ENCODE measurements at regions not wholly inside any gene's neighbourhood (a gene's known extent, or its start where the extent isn't known, plus 50 kb on each side); places are given as distances from the start of the nearest gene placed in this dataset.
A peak's percentile ranks its signal among the peaks of the same experiment; 100 is the strongest.

- Histone ChIP-seq H3K36me3 (replicated peaks in 1 of 2; ENCODE audit: control insufficient read depth in 1 of 2, insufficient read depth in 2 of 2, low read length in 1 of 2) (no peaks in the 10 kb centered on the region), H3K9me3 (peaks cover 3% of the 10 kb centered on the region; the same call in 1 of the 2 replicates), H3K9ac (no peak overlapping the region), H4K20me1 (ENCODE audit: insufficient read depth) (no peaks in the 10 kb centered on the region), H3K4me1 (ENCODE audit: control insufficient read depth in 1 of 2, insufficient read depth in 2 of 2, low read depth in 1 of 2, low read length in 1 of 2) (peaks cover 0 to 21% of the 10 kb centered on the region in 2 experiments; a peak in 1 of 4 replicates), H3K79me2 (ENCODE audit: insufficient read depth) (no peaks in the 10 kb centered on the region), H2AFZ (ENCODE audit: low read depth) (peak overlapping the region; percentile 14; the same call in 1 of the 2 replicates), H3K4me3 (ENCODE audit: low read depth in 2 of 2, low read length in 1 of 2) (no peak overlapping the region), H3K9me2 (no peaks in the 10 kb centered on the region), H3K27me3 (ENCODE audit: insufficient read depth) (no peaks in the 10 kb centered on the region), H3F3A (replicated peaks; ENCODE audit: insufficient read depth) (peaks cover 29% of the 10 kb centered on the region), H3K27ac (ENCODE audit: low read depth in 2 of 2, low read length in 1 of 2) (peak overlapping the region in 1 of 2 experiments; percentile 39; a peak in 2 of 4 replicates), H3K4me2 (no peak overlapping the region)
- DNase-seq = no peak
- ChIA-PET POLR2A (no interaction called here), CTCF (interaction anchor here (1.0 to 1.1 kb wide), 2 partner anchors 14 to 23 kb away, joined by 3 read pairs; no protein-coding TSS in a partner anchor)
- TF ChIP-seq, protein P1, sequence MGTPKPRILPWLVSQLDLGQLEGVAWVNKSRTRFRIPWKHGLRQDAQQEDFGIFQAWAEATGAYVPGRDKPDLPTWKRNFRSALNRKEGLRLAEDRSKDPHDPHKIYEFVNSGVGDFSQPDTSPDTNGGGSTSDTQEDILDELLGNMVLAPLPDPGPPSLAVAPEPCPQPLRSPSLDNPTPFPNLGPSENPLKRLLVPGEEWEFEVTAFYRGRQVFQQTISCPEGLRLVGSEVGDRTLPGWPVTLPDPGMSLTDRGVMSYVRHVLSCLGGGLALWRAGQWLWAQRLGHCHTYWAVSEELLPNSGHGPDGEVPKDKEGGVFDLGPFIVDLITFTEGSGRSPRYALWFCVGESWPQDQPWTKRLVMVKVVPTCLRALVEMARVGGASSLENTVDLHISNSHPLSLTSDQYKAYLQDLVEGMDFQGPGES (IDR thresholded peaks at IDR 0.05; ENCODE audit: low read depth, low read length) = no peak
- TF ChIP-seq CTCF (IDR thresholded peaks at IDR 0.05) = peak; percentile 19; the same call in 1 of the 2 replicates
- peak; percentile 49; the same call in 1 of the 2 replicates for TF ChIP-seq PBX3 (IDR thresholded peaks at IDR 0.05)
- peak; percentile 36; the same call in 1 of the 2 replicates for TF ChIP-seq FOSL2 (IDR thresholded peaks at IDR 0.05; ENCODE audit: borderline replicate concordance, low read depth)
- 82% methylated on average over 9 of the region's 10 CpGs for WGBS (ENCODE audit: low lambda C conversion rate)
Measured at GRCh38 chr6:80543598-80544222, 437.2 kb downstream of the BCKDHB start.

DNA sequence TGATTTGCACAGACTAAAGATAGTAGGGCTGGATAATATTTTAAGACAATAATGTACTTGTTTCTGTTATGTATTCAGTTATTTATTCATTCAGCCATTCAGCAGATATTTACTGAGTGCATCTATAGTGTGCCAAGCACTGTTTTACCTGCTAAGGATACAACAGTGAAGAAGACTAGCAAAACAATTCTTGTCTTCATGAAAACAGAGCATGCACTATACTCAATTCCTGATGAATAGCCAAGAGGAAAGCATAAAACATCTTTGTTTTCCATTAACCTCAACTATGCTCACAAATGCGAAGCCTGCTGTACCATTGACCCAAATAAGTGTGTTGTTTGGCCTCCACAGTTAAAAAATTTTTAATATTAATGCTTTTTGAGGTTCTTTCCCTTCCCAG is 436.7 kb downstream of the BCKDHB start:
- Histone ChIP-seq H2AFZ (ENCODE audit: low read depth) (peak overlapping the region; percentile 14; the same call in 1 of the 2 replicates), H3F3A (replicated peaks; ENCODE audit: insufficient read depth) (peaks cover 23% of the 10 kb centered on the region), H4K20me1 (ENCODE audit: insufficient read depth) (no peaks in the 10 kb centered on the region), H3K27me3 (ENCODE audit: insufficient read depth) (no peaks in the 10 kb centered on the region), H3K27ac (ENCODE audit: low read depth in 2 of 2, low read length in 1 of 2) (peak overlapping the region in 1 of 2 experiments; percentile 39; a peak in 2 of 4 replicates), H3K4me3 (ENCODE audit: low read depth in 2 of 2, low read length in 1 of 2) (no peak overlapping the region), H3K9me3 (peaks cover 4% of the 10 kb centered on the region; the same call in 1 of the 2 replicates), H3K79me2 (ENCODE audit: insufficient read depth) (no peaks in the 10 kb centered on the region), H3K4me1 (ENCODE audit: control insufficient read depth in 1 of 2, insufficient read depth in 2 of 2, low read depth in 1 of 2, low read length in 1 of 2) (peaks cover 0 to 15% of the 10 kb centered on the region in 2 experiments; a peak in 1 of 4 replicates), H3K9me2 (no peaks in the 10 kb centered on the region), H3K9ac (no peak overlapping the region), H3K36me3 (replicated peaks in 1 of 2; ENCODE audit: control insufficient read depth in 1 of 2, insufficient read depth in 2 of 2, low read length in 1 of 2) (no peaks in the 10 kb centered on the region), H3K4me2 (no peak overlapping the region)
- WGBS (ENCODE audit: low lambda C conversion rate) = 96% methylated on average over 1 of the region's 1 CpG
- TF ChIP-seq GATA2 (CRISPR knock-in tag; IDR thresholded peaks at IDR 0.05) (no peak), EZH2phosphoT487 (IDR thresholded peaks at IDR 0.05; ENCODE audit: borderline replicate concordance, low read depth) (no peak), EP300 (IDR thresholded peaks at IDR 0.05; ENCODE audit: borderline replicate concordance in 1 of 2, low read depth in 1 of 2, low read length in 1 of 2) (no peak), SIN3A (IDR thresholded peaks at IDR 0.05; ENCODE audit: borderline replicate concordance, low read depth, low read length) (no peak), NRF1 (IDR thresholded peaks at IDR 0.05; ENCODE audit: low read depth, low read length) (no peak), CHD2 (IDR thresholded peaks at IDR 0.05; ENCODE audit: low read length, partially characterized antibody) (no peak), NFIC (IDR thresholded peaks at IDR 0.05; ENCODE audit: borderline replicate concordance) (no peak), POLR2AphosphoS5 (IDR thresholded peaks at IDR 0.05; ENCODE audit: low read depth, low read length) (no peak), MEF2A (IDR thresholded peaks at IDR 0.05; ENCODE audit: borderline replicate concordance, low read depth) (no peak), CTCF (IDR thresholded peaks at IDR 0.05) (no peak), MXI1 (IDR thresholded peaks at IDR 0.05; ENCODE audit: low read depth, low read length) (no peak)
- TF ChIP-seq, protein P2, sequence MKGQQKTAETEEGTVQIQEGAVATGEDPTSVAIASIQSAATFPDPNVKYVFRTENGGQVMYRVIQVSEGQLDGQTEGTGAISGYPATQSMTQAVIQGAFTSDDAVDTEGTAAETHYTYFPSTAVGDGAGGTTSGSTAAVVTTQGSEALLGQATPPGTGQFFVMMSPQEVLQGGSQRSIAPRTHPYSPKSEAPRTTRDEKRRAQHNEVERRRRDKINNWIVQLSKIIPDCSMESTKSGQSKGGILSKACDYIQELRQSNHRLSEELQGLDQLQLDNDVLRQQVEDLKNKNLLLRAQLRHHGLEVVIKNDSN (IDR thresholded peaks at IDR 0.05; ENCODE audit: borderline replicate concordance, low read depth) = no peak
- ChIA-PET POLR2A (no interaction called here), CTCF (interaction anchor here (1.0 kb wide), 1 partner anchor 13 kb away, joined by 3 read pairs; no protein-coding TSS in a partner anchor)
- no peak for DNase-seq
